ENCODE measurements at regions not wholly inside any gene's neighbourhood (a gene's known extent, or its start where the extent isn't known, plus 50 kb on each side); places are given as distances from the start of the nearest gene placed in this dataset.

DNA sequence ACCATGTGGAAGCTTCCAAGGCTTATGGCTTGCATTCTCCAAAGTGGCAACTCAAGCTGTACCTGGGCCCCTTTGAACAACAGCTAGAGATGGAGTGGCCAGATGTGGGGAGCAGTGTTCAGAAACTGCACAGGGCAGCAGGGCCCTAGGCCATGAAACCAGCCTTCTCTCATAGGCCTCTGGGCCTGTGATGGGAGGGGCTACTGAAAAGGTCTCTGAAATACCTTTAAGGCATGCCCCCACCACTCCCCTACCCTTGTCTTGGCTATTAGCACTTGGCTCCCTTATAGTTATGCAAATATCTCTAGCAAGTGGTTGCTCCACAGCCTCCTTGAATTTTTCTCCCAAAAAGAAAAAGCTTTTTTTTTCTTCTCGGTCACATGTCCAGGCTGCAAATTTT is 1014.6 kb downstream of the DTWD2 start:
- DNase-seq (ENCODE audit: low read depth in 2 of 2, low spot score in 1 of 2), result no peak

DNA sequence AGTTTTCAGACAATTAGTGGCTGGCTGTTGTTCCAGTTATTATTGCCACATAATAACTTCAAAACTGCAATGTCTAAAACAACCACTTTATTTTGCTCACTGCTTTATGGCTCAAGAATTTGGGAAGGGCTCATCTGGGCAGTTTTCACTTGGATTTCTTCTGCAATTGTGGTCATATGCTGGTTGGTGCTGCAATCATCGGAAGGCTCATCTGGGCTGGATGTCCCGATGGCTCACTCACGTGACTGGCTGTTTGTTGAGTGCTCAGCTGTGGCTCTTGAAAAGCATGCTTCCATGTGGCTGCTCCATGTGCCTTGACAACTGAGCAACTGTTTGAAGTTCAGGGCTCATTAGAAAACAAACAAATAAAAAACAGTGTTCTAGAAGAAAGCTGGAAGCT is 1032.5 kb downstream of the DTWD2 start:
- DNase-seq (ENCODE audit: low read depth in 2 of 2, low spot score in 1 of 2), result no peak

DNA sequence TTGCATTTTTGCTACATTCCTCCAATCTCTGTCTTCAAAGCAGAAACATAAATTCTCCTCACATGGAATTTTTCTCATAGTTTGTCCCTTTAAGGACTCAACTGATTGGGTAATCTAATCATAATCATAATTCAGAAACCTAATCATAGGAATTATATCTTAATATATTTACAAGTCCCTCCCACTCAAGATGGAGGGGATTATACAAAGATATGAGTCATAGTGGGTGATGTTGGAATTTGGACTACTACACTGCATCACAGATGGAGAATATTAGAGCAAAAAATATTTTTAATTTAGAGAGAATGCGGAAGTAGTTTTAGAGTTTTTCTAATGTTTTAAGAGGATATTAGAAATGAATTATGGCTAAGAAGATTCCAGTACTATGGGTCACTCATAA is 1034.0 kb downstream of the DTWD2 start:
- no peak for DNase-seq (ENCODE audit: low read depth in 2 of 2, low spot score in 1 of 2)

DNA sequence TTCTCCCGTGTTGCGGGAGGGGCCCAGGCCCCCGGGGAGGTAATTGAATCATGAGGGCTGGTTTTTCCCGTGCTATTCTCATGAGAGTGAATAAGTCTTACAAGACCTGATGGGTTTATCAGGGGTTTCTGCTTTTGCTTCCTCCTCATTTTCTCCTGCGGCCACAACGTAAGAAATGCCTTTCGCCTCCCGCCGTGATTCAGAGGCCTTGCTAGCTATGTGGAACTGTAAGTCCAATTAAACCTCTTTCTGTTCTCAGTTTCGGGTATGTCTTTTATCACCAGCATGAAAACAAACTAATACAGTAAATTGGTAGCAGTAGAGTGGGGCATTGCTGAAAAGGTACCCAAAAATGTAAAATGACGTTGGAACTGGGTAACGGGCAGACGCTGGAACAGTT is 1035.1 kb downstream of the DTWD2 start:
- no peak for DNase-seq (ENCODE audit: low read depth in 2 of 2, low spot score in 1 of 2)

DNA sequence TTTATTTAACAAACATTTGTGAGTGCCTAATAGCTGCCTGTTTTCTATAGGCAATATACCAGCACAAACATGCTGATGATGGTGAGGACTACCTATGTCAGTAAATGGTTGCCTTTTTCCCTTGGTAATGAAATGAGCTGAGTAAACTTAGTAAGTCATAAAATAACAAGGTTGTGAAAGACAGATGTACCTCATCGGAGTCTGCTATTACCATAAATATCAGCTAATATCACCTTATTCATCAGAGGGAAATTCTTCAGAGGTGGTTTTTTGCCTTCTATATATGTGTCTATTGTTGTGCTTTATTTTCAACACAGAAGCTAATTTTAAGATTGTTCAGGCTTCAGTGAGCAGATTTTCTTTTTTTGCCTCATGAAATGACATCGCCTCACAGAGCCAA is 1040.5 kb downstream of the DTWD2 start:
- DNase-seq (ENCODE audit: low read depth in 2 of 2, low spot score in 1 of 2), result no peak

GRCh38 chr5:117947121-117947520 is 1041.2 kb downstream of the DTWD2 start:
- DNase-seq (ENCODE audit: low read depth in 2 of 2, low spot score in 1 of 2), result no peak

- no peak for DNase-seq (ENCODE audit: low read depth in 2 of 2, low spot score in 1 of 2)
Measured at GRCh38 chr5:117945258-117945657, 1043.1 kb downstream of the DTWD2 start.

GRCh38 chr5:117943541-117943940 is 1044.8 kb downstream of the DTWD2 start:
- DNase-seq (ENCODE audit: low read depth in 2 of 2, low spot score in 1 of 2), result no peak

DNA sequence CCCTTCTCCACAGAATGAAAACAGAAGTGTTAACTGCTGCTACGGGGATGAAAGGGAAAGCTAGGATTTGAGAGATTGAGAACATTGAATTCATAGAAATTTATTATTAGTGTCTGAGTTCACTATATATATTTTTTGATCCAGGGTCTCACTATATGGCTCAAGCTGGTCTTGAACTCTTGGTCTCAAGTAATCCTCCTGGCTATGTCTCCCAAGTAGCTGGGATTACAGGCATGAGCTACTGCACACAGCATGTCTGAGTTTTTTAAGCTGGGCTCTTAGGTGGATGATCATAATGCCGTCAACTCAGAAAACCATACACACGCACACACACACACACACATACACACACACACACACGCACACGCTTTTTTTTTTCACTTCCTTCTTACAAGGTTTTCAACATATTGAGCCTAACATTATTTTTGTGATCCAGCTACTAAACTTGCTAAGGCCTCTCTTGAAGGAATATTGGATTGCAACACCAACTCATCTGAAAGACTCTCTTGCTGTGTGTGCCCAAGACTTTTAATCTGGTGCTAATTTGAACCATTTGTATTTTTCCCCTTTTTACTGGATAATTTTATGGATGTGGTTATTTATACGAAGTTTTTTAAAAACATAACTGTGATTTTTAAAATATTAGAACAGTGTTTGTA is 1045.4 kb downstream of the DTWD2 start:
- no peak for DNase-seq (ENCODE audit: low read depth in 2 of 2, low spot score in 1 of 2)

DNA sequence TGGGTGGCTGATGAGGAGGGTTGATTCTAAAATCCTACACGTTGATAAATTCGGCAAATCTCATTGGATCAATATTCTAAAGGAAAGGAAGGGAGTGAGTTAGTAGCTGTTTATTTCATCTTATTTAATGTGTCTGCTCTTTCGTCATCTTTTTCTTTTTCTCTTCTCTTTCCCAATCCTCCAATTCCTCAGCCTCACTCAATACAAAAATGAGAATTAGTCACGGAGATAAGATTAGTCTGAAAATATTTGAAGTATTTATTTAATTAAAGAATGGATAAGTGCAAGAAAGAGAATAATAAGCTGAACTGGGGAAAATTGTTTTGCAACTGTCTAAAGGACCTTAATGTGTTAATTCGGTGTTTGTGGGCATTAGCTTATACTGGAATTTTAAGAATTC is 1095.1 kb downstream of the DTWD2 start:
- DNase-seq (ENCODE audit: low read depth in 2 of 2, low spot score in 1 of 2), result no peak

GRCh38 chr5:117892360-117892759 is 1096.0 kb downstream of the DTWD2 start:
- no peak for DNase-seq (ENCODE audit: low read depth in 2 of 2, low spot score in 1 of 2)

GRCh38 chr5:117889596-117889995 is 1098.8 kb downstream of the DTWD2 start:
- no peak for DNase-seq (ENCODE audit: low read depth in 2 of 2, low spot score in 1 of 2)

DNA sequence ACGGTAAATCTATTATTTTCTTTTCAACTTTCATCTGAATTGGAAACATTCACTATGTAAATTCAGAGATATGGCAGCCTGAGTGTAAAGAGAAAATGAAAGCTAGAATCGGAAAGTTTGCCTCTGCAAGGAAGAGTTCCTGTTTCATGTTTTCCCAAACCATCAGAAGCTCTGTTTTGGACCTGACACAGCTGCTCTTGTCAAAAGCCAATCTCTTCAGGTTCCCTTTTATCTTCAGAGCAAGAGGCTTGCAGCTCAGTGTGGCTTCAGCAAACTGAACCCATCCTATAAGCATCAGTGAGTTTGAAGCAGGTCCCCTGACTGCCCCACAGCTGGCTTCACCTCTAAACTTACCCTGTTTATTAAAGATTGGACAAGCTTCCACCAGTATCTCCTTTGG is 1099.7 kb downstream of the DTWD2 start:
- DNase-seq (ENCODE audit: low read depth in 2 of 2, low spot score in 1 of 2), result no peak

DNA sequence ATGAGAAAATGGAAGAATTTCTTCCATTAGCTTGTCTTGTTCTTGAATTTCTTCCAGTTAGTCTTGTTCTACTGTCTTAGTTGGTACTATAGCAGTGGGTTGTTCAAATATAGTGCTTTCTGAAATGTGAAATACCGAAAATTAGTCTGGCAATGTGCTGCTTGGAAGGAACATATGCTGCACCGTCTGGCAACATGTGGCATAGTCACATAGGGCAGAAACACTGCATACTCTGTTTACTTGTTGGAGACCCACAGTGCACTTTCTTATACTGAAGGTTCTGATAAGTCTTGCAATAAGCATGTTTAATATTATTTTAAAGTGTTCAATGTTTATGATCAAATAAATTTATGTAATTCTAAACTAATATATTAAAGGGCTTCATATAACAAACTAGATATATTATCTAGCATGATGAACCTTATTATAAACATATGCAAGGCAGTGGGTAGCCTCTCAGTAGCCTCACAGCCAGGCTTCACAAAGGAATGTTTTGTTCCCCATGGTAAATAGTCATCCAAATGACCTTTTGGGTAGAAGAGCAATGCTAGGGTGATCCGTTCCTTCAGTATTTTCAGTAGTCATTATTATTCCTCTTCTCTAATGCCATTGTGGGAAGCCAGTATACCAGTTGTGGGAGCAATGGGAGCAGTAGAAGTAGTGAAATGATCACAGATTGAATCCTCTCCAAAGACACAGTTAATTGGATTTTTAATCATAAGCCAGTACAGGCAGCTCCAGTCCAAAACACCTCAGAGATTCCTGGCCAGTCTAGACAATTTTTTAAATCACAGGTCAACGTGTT is 1106.7 kb downstream of the DTWD2 start:
- no peak for DNase-seq (ENCODE audit: low read depth in 2 of 2, low spot score in 1 of 2)

DNA sequence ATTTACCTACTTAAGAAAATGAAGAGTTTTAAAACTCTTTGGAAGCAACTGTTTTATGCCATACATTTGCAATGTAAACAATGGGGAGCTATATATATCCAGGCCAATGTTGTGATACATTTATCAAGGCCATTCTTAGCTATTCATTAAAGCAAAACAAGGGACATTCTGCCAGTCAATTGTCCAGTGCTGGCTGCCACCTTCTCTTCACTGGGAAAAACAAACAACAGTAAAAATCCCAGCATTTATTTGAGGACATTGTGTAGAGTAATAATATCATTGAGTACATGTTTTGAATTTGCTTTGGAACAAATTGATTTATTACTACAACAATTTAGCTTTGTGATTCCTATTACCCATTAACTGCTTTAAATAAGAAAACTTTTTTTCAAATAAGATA is 1107.4 kb downstream of the DTWD2 start:
- no peak for DNase-seq (ENCODE audit: low read depth in 2 of 2, low spot score in 1 of 2)

GRCh38 chr5:117877731-117878130 is 1110.6 kb downstream of the DTWD2 start:
- no peak for DNase-seq (ENCODE audit: low read depth in 2 of 2, low spot score in 1 of 2)

- no peak for DNase-seq (ENCODE audit: low read depth in 2 of 2, low spot score in 1 of 2)
Measured at GRCh38 chr5:117872798-117873368, 1115.5 kb downstream of the DTWD2 start.

DNA sequence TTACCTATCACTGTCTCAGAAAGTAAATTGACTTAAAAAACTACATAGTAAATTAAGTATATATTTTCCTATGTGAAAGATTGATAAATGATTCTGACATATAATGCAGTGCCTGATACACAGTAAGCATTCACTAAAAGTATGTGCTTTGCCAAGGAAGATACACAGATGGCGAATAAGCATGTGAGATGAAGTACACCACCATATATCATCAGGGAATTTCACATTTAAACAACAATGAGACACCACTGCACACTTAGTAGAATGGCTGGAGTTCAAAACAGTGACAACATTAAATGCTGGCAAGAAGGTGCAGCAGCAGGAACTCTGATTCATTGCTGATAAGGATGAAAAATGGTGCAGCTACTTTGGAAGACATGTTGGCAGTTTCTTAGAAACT is 1118.8 kb downstream of the DTWD2 start:
- no peak for DNase-seq (ENCODE audit: low read depth in 2 of 2, low spot score in 1 of 2)

GRCh38 chr5:117863586-117864296 is 1124.6 kb downstream of the DTWD2 start:
- DNase-seq (ENCODE audit: low read depth in 2 of 2, low spot score in 1 of 2), result no peak

DNA sequence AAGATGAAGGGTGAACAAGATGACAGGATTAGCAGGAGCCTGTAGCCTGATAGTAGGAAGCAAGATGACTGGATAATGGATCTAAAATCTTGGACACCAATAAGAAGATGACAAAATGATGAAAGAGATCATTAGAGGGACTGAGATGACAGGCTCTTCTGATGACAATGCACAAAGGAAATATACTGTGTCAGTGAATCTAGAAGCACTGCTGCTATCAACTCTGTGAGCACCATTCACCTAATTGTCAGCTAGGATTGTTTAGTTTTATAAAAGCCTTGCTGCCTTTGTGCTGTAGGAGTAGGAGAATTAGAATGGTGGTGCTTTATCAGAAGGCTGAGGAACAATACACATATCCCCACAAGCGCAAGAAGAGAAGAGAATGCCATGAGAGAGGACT is 1127.8 kb downstream of the DTWD2 start:
- DNase-seq (ENCODE audit: low read depth in 2 of 2, low spot score in 1 of 2), result no peak

DNA sequence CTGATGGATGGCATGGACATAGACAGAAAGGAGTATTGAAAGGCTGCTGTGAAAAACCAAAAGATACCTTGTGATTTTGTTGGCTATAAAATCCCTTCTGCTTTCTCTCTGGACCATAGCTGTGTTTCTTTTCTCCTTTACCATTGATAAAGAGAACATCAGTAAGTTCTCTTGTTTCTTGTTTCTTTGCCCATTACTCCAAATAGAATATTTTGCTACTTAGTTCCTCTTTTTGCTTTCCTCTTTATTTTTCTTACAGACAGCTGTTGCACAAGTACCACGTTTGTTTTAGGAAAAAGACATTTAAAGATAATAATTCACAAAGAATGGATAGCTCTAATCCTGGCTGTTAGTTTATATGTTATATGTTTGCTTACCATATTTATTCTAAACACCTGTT is 1129.2 kb downstream of the DTWD2 start:
- DNase-seq (ENCODE audit: low read depth in 2 of 2, low spot score in 1 of 2), result no peak

DNA sequence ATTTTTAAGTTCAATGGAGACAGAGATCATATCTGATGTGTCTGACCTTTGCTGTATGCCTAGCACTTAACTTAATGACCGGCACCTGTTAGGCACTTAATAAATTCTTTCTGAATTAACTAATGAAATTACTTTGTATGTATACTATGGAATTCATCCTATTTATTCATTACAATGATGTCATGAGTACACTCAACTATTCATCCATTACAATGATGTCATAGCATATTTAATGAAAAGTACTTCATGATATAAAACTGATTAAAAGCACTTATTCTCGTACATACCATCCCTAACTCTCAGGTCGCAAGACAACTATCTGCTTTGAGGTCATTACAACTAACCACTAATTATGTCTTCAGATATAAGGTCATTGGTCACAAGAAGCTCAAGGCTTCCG is 1131.6 kb downstream of the DTWD2 start:
- DNase-seq (ENCODE audit: low read depth in 2 of 2, low spot score in 1 of 2), result no peak
